OCI-LY7 (cell line): ENCODE measurements at regions not wholly inside any gene's neighbourhood (a gene's known extent, or its start where the extent isn't known, plus 50 kb on each side); places are given as distances from the start of the nearest gene placed in this dataset.

Experiments used
- EZH2phosphoT487 ChIP-seq: fragments of 200-600 bp; sonication (generic); IDR thresholded peaks from 2 replicates; pipeline ENCODE4 v1.6.1; 2018; ENCODE audit warnings: low read depth, borderline replicate concordance, mild to moderate bottlenecking, mixed run types, antibody characterized with exemption, low read length, moderate library complexity, mixed read lengths
- TF ChIP-seq, protein P1 (sequence below): fragments of 200-600 bp; sonication (generic); conservative IDR thresholded peaks from 2 replicates; pipeline ENCODE4 v1.5.1; 2014; ENCODE audit warnings: mild to moderate bottlenecking, antibody characterized with exemption, low read length, moderate library complexity, mixed read lengths

DNA sequence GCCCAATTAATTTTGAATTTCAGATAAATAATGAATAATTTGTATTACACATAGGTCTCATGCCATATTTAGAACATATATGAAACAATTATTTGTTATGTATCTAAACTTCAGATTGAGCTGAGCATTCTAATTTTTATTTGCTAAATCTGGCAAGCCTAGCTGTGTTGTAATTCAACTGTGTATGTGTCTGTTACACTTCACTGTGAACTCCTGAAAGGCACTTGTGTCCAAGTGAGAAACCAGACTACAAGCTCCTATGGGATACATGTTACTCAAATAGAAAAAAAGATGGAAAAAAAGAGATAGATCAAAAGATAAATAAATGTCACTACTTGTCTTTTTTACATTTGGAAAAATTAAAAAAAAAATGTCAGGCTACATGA, 56.5 kb upstream of the ANKRD55 start:
- TF ChIP-seq, protein P1, sequence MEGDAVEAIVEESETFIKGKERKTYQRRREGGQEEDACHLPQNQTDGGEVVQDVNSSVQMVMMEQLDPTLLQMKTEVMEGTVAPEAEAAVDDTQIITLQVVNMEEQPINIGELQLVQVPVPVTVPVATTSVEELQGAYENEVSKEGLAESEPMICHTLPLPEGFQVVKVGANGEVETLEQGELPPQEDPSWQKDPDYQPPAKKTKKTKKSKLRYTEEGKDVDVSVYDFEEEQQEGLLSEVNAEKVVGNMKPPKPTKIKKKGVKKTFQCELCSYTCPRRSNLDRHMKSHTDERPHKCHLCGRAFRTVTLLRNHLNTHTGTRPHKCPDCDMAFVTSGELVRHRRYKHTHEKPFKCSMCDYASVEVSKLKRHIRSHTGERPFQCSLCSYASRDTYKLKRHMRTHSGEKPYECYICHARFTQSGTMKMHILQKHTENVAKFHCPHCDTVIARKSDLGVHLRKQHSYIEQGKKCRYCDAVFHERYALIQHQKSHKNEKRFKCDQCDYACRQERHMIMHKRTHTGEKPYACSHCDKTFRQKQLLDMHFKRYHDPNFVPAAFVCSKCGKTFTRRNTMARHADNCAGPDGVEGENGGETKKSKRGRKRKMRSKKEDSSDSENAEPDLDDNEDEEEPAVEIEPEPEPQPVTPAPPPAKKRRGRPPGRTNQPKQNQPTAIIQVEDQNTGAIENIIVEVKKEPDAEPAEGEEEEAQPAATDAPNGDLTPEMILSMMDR = no peak
- TF ChIP-seq EZH2phosphoT487 = no peak
